ENCODE measurements at regions not wholly inside any gene's neighbourhood (a gene's known extent, or its start where the extent isn't known, plus 50 kb on each side); places are given as distances from the start of the nearest gene placed in this dataset.
"Not testable (repeated sequence)": the region's sequence is repeated elsewhere in the genome, so short reads cannot be mapped to it uniquely, and the experiment has no call there.

GRCh38 chr1:187985145-187985896 lies 1156.6 kb downstream of the PLA2G4A start:
- TF ChIP-seq CTCF (IDR thresholded peaks at IDR 0.05; ENCODE audit: low read depth, low read length, missing control alignments) = no peak
- no peak overlapping the region for H3K4me3 ChIP-seq (ENCODE audit: low read depth, low read length)
- no peak for DNase-seq (ENCODE audit: low read depth)
- in situ Hi-C loops (cut with HindIII; ENCODE audit: low sequenced_read_pairs) = no loop called here

GRCh38 chr1:187985897-187986654 lies 1157.3 kb downstream of the PLA2G4A start:
- in situ Hi-C loops (cut with HindIII; ENCODE audit: low sequenced_read_pairs) = no loop called here
- no peak for TF ChIP-seq CTCF (IDR thresholded peaks at IDR 0.05; ENCODE audit: low read depth, low read length, missing control alignments)
- H3K4me3 ChIP-seq (ENCODE audit: low read depth, low read length) = no peak overlapping the region
- no peak for DNase-seq (ENCODE audit: low read depth)

- DNase-seq (ENCODE audit: low read depth) = no peak
- H3K4me3 ChIP-seq (ENCODE audit: low read depth, low read length) = no peak overlapping the region
- in situ Hi-C loops (cut with HindIII; ENCODE audit: low sequenced_read_pairs) = no loop called here
- TF ChIP-seq CTCF (IDR thresholded peaks at IDR 0.05; ENCODE audit: low read depth, low read length, missing control alignments) = no peak
Observed at GRCh38 chr1:187987236-187987776, 1158.6 kb downstream of the PLA2G4A start.

GRCh38 chr1:187991944-187992343 lies 1163.2 kb downstream of the PLA2G4A start:
- in situ Hi-C loops (cut with HindIII; ENCODE audit: low sequenced_read_pairs) = no loop called here
- DNase-seq (ENCODE audit: low read depth) = no peak
- no peak for TF ChIP-seq CTCF (IDR thresholded peaks at IDR 0.05; ENCODE audit: low read depth, low read length, missing control alignments)
- no peak overlapping the region for H3K4me3 ChIP-seq (ENCODE audit: low read depth, low read length)

- in situ Hi-C loops (cut with HindIII; ENCODE audit: low sequenced_read_pairs) = no loop called here
- TF ChIP-seq CTCF (IDR thresholded peaks at IDR 0.05; ENCODE audit: low read depth, low read length, missing control alignments) = no peak
- H3K4me3 ChIP-seq (ENCODE audit: low read depth, low read length) = no peak overlapping the region
- no peak for DNase-seq (ENCODE audit: low read depth)
Observed at GRCh38 chr1:187996780-187997179, 1168.0 kb downstream of the PLA2G4A start.

- H3K4me3 ChIP-seq (ENCODE audit: low read depth, low read length) = no peak overlapping the region
- TF ChIP-seq CTCF (IDR thresholded peaks at IDR 0.05; ENCODE audit: low read depth, low read length, missing control alignments) = no peak
- in situ Hi-C loops (cut with HindIII; ENCODE audit: low sequenced_read_pairs) = no loop called here
- no peak for DNase-seq (ENCODE audit: low read depth)
Observed at GRCh38 chr1:187999973-188000372, 1171.2 kb downstream of the PLA2G4A start.

GRCh38 chr1:188003687-188004086 lies 1174.9 kb downstream of the PLA2G4A start:
- H3K4me3 ChIP-seq (ENCODE audit: low read depth, low read length); DNase-seq (ENCODE audit: low read depth); in situ Hi-C loops (cut with HindIII; ENCODE audit: low sequenced_read_pairs): not testable (repeated sequence)
